HepG2 (cell line): ENCODE measurements at regions not wholly inside any gene's neighbourhood (a gene's known extent, or its start where the extent isn't known, plus 50 kb on each side); places are given as distances from the start of the nearest gene placed in this dataset.

Source experiments
- ATAC-seq: fragments of 200-7000 bp; cut with Tn5 transposase; 3 replicates; pipeline ENCODE4 v1.9.1; 2020; ENCODE audit warnings: mild to moderate bottlenecking, moderate library complexity
- BruUV-seq: library from RNA; stranded (reverse); fragments of 400-500 nt; replicated peaks from 2 replicates; lab custom pipeline; 2021; lab: Mats Ljungman, UMichigan
- CTCF ChIA-PET: fragments of 300-600 bp; formaldehyde crosslinking; extraction: SDS; loops from one replicate; lab custom pipeline; 2021; ENCODE audit warnings: low total read pairs, inconsistent platforms, low intra/inter-chr PET ratio; lab: Yijun Ruan, JAX
- POLR2A ChIA-PET: fragments of 350-600 bp; sonication (Branson Sonifier 250); formaldehyde crosslinking; loops from one replicate; lab custom pipeline; 2020; ENCODE audit warnings: antibody characterized with exemption, inconsistent platforms; lab: Yijun Ruan, JAX
- DNase-seq: peaks from one replicate; pipeline ENCODE4 v3.0.0-alpha.2; 2015; ENCODE audit warnings: low spot score
- FAIRE-seq: peaks from 3 replicates; lab custom pipeline; 2011; peaks lifted over from hg19 to GRCh38; lab: Jason Lieb, UNC
- H2AFZ ChIP-seq: one replicate; pipeline ENCODE4 v1.6.1; 2011; ENCODE audit warnings: low read length, inconsistent platforms
- H3K27ac ChIP-seq: fragments of 300-600 bp; 3 replicates; pipeline ENCODE4 v1.8.0; 2011; ENCODE audit warnings: mixed run types, mild to moderate bottlenecking, mixed read lengths, low read length, inconsistent platforms; ENCODE audit not compliant: insufficient read depth; ENCODE audit errors: extremely low read length
- H3K27me3 ChIP-seq, 2 experiments: fragments of 200-600 bp in 1 of 2; 2 replicates in 1 of 2; 3 replicates in 1 of 2; pipeline versions ENCODE4 v1.6.0 to v1.8.0; 2011; ENCODE audit warnings: low read length in 2 of 2, mild to moderate bottlenecking in 2 of 2, moderate library complexity in 2 of 2, inconsistent platforms in 1 of 2; ENCODE audit not compliant: insufficient read depth in 2 of 2, control insufficient read depth in 1 of 2
- H3K36me3 ChIP-seq, 2 experiments: fragments of 200-600 bp in 1 of 2; replicated peaks in 1 of 2; 2 replicates in 1 of 2; 3 replicates in 1 of 2; pipeline versions ENCODE4 v1.5.1 to v1.8.0; 2011; ENCODE audit warnings: low read length in 2 of 2, inconsistent platforms in 1 of 2; ENCODE audit not compliant: insufficient read depth in 2 of 2, control insufficient read depth in 1 of 2
- H3K4me1 ChIP-seq: 2 replicates; pipeline ENCODE4 v1.5.1; 2012; ENCODE audit warnings: low read length, inconsistent platforms; ENCODE audit not compliant: insufficient read depth
- H3K4me2 ChIP-seq: 2 replicates; pipeline ENCODE4 v1.6.0; 2011; ENCODE audit warnings: low read depth, low read length, inconsistent platforms
- H3K4me3 ChIP-seq, 3 experiments: fragments of 200-600 bp in 1 of 3; sonication (generic), shearing (Covaris generic) in 1 of 3; replicated peaks in 1 of 3; 2 replicates each; pipeline ENCODE4 v1.5.1; 2011 to 2016; ENCODE audit warnings: low read length in 3 of 3, inconsistent platforms in 2 of 3, low read depth in 2 of 3, mild to moderate bottlenecking in 2 of 3, control low read depth in 1 of 3, mixed read lengths in 1 of 3; ENCODE audit not compliant: insufficient read depth in 1 of 3
- H3K79me2 ChIP-seq: one replicate; pipeline ENCODE4 v1.6.1; 2011; ENCODE audit warnings: low read length, inconsistent platforms; ENCODE audit not compliant: insufficient read depth
- H3K9ac ChIP-seq: 2 replicates; pipeline ENCODE4 v1.6.0; 2011; ENCODE audit warnings: mild to moderate bottlenecking, low read depth, low read length, inconsistent platforms; ENCODE audit not compliant: insufficient read depth
- H3K9me3 ChIP-seq: 2 replicates; pipeline ENCODE4 v1.5.1; 2012; ENCODE audit warnings: mild to moderate bottlenecking, low read length
- H4K20me1 ChIP-seq: 2 replicates; pipeline ENCODE4 v1.6.0; 2011; ENCODE audit warnings: inconsistent platforms, mild to moderate bottlenecking, low read length, moderate library complexity; ENCODE audit not compliant: insufficient read depth
- HIC2 ChIP-seq: sonication (generic); formaldehyde crosslinking; IDR thresholded peaks from 2 replicates; pipeline ENCODE4 v1.9.0; 2022; ENCODE audit warnings: low read depth, missing genetic modification reagents
- KDM3A ChIP-seq: IDR thresholded peaks from 2 replicates; pipeline ENCODE4 v1.6.1; 2018; ENCODE audit warnings: low read depth, missing compliant biosample characterization
- RFX3 ChIP-seq: IDR thresholded peaks from 2 replicates; pipeline ENCODE4 v1.6.1; 2016; ENCODE audit warnings: missing biosample characterization, missing genetic modification reagents
- SP140L ChIP-seq: sonication (generic); formaldehyde crosslinking; IDR thresholded peaks from 2 replicates; pipeline ENCODE4 v1.4.0; 2020; ENCODE audit warnings: missing genetic modification reagents, borderline replicate concordance
- ZNF12 ChIP-seq: sonication (generic); formaldehyde crosslinking; IDR thresholded peaks from 2 replicates; pipeline ENCODE4 v1.5.0; 2020; ENCODE audit warnings: missing genetic modification reagents
- ZNF124 ChIP-seq: sonication (generic); formaldehyde crosslinking; IDR thresholded peaks from 2 replicates; pipeline ENCODE4 v1.4.0; 2020; ENCODE audit warnings: missing genetic modification reagents
- ZNF264 ChIP-seq: sonication (generic); formaldehyde crosslinking; IDR thresholded peaks from 2 replicates; pipeline ENCODE4 v1.4.0; 2020; ENCODE audit warnings: missing genetic modification reagents
- ZNF282 ChIP-seq: fragments of 450-650 bp; IDR thresholded peaks from 2 replicates; pipeline ENCODE4 v1.6.1; 2018; ENCODE audit not compliant: partially characterized antibody
- ZNF3 ChIP-seq: IDR thresholded peaks from 2 replicates; pipeline ENCODE4 v1.7.0; 2017; ENCODE audit warnings: inconsistent platforms
- ZNF33B ChIP-seq: sonication (generic); formaldehyde crosslinking; IDR thresholded peaks from 2 replicates; pipeline ENCODE4 v1.5.1; 2020; ENCODE audit warnings: mild to moderate bottlenecking, missing genetic modification reagents
- ZNF446 ChIP-seq: sonication (generic); formaldehyde crosslinking; IDR thresholded peaks from 2 replicates; pipeline ENCODE4 v1.5.0; 2020; ENCODE audit warnings: mild to moderate bottlenecking, missing genetic modification reagents
- ZNF598 ChIP-seq: sonication (generic); formaldehyde crosslinking; IDR thresholded peaks from 2 replicates; pipeline ENCODE4 v1.5.1; 2020; ENCODE audit warnings: mild to moderate bottlenecking, missing genetic modification reagents, borderline replicate concordance
- ZNF660 ChIP-seq: sonication (generic); formaldehyde crosslinking; IDR thresholded peaks from 2 replicates; pipeline ENCODE4 v1.5.1; 2020; ENCODE audit warnings: mild to moderate bottlenecking, low read depth, missing genetic modification reagents, borderline replicate concordance
- ZNF792 ChIP-seq: IDR thresholded peaks from 2 replicates; pipeline ENCODE4 v1.6.1; 2016
- WGBS: methylation state at CpG from one replicate; pipeline ENCODE4 v1.1.6; 2017; ENCODE audit warnings: low lambda C conversion rate; 5-methylcytosine and 5-hydroxymethylcytosine counted together
- in situ Hi-C: cut with HindIII; loops from 2 replicates; pipeline ENCODE4 v1.10.0; 2017; ENCODE audit warnings: low pct_unique_long_range_greater_than_20kb; ENCODE audit not compliant: extremely low pct_ligation_motif_present
- intact Hi-C: fragments of 100-400 bp; cut with micrococcal nuclease; formaldehyde crosslinking; loops from one replicate; pipeline ENCODE4 v1.10.0; 2022; ENCODE audit not compliant: unreplicated experiment
- TF ChIP-seq, protein P1 (sequence below): sonication (generic); formaldehyde crosslinking; IDR thresholded peaks from 2 replicates; pipeline ENCODE4 v1.4.0; 2020; ENCODE audit warnings: missing genetic modification reagents; ENCODE audit errors: not compliant biosample characterization
- TF ChIP-seq, protein P2 (sequence below): sonication (generic); formaldehyde crosslinking; IDR thresholded peaks from 2 replicates; pipeline ENCODE4 v1.5.1; 2020; ENCODE audit warnings: missing genetic modification reagents, mild to moderate bottlenecking, borderline replicate concordance
- TF ChIP-seq, protein P3 (sequence below): sonication (generic); formaldehyde crosslinking; IDR thresholded peaks from 2 replicates; pipeline ENCODE4 v1.4.0; 2020; ENCODE audit warnings: missing genetic modification reagents

DNA sequence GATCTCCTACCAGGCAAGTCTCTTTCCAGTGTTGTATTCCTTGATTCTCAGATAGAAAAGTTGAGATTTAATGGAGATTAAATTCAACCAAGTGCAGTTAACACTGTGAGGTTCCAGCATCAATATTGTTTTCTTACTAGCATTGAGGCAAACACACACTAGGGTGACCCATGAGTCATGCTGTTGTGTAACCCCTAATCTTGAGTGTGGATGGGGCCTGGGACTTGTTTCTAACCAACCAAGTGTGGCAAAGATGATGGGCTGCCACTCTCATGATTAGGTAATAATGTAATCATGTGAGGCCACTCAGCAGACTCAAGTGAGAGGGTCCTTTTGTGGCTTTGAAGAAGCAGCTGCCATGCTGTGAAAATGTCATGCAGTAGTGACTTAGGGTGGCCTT, 394.2 kb downstream of the IRX2 start (continued):
- TF ChIP-seq, protein P1, sequence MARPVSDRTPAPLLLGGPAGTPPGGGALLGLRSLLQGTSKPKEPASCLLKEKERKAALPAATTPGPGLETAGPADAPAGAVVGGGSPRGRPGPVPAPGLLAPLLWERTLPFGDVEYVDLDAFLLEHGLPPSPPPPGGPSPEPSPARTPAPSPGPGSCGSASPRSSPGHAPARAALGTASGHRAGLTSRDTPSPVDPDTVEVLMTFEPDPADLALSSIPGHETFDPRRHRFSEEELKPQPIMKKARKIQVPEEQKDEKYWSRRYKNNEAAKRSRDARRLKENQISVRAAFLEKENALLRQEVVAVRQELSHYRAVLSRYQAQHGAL (CRISPR knock-in tag), result no peak
- TF ChIP-seq ZNF660 (CRISPR knock-in tag) (no peak), ZNF3 (no peak), ZNF12 (no peak)
- TF ChIP-seq, protein P2, sequence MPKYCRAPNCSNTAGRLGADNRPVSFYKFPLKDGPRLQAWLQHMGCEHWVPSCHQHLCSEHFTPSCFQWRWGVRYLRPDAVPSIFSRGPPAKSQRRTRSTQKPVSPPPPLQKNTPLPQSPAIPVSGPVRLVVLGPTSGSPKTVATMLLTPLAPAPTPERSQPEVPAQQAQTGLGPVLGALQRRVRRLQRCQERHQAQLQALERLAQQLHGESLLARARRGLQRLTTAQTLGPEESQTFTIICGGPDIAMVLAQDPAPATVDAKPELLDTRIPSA (CRISPR knock-in tag), result no peak
- TF ChIP-seq, all 625 proteins: peak for 0

DNA sequence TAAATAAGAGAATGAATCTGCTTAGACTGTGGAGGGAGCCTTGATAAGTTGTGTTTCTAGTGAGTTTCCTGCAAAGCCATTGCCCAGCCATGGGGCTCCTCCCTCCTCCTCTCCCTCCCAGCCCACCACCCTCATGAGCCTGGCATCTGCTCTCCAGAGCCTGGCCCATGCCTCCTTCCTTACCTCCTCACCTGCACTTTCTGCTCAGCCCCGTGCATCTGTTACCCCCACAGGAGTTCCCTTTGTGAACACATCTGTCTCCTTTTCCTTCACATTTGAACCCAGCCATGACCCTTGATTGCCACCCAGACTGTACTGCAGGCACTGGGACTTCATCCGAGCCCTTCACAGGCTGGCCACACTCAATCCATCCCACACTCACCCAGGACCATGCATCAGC, 395.6 kb downstream of the IRX2 start:
- no peak for DNase-seq
- Histone ChIP-seq H3K4me1 (peaks cover 21% of the 10 kb centered on the region), H3K9ac (no peak overlapping the region), H3K36me3 (no peaks in the 10 kb centered on the region), H3K4me3 (no peak overlapping the region), H4K20me1 (no peaks in the 10 kb centered on the region), H3K27me3 (no peaks in the 10 kb centered on the region), H3K4me2 (no peak overlapping the region), H2AFZ (no peak overlapping the region), H3K27ac (no peak overlapping the region), H3K9me3 (no peaks in the 10 kb centered on the region), H3K79me2 (no peaks in the 10 kb centered on the region)
- in situ Hi-C loops (no loop called here), intact Hi-C loops (no loop called here)
- no peak for FAIRE-seq
- ChIA-PET POLR2A (no interaction called here), CTCF (no interaction called here)
- no peak for ATAC-seq
- BruUV-seq, result no TSS peak
- WGBS, result 0% methylated on average over 2 of the region's 2 CpGs
- TF ChIP-seq ZNF264 (CRISPR knock-in tag) (no peak), ZNF792 (no peak), SP140L (CRISPR knock-in tag) (no peak), ZNF598 (CRISPR knock-in tag) (no peak), ZNF282 (no peak), ZNF446 (no peak), ZNF124 (CRISPR knock-in tag) (no peak), HIC2 (CRISPR knock-in tag) (no peak), KDM3A (CRISPR knock-in tag) (no peak), ZNF33B (CRISPR knock-in tag) (no peak), RFX3 (CRISPR knock-in tag) (no peak)
- TF ChIP-seq, protein P3, sequence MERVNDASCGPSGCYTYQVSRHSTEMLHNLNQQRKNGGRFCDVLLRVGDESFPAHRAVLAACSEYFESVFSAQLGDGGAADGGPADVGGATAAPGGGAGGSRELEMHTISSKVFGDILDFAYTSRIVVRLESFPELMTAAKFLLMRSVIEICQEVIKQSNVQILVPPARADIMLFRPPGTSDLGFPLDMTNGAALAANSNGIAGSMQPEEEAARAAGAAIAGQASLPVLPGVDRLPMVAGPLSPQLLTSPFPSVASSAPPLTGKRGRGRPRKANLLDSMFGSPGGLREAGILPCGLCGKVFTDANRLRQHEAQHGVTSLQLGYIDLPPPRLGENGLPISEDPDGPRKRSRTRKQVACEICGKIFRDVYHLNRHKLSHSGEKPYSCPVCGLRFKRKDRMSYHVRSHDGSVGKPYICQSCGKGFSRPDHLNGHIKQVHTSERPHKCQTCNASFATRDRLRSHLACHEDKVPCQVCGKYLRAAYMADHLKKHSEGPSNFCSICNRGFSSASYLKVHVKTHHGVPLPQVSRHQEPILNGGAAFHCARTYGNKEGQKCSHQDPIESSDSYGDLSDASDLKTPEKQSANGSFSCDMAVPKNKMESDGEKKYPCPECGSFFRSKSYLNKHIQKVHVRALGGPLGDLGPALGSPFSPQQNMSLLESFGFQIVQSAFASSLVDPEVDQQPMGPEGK (CRISPR knock-in tag), result no peak
